Activated effector memory CD4-positive, alpha-beta T cell treated with anti-CD3 and anti-CD28 coated beads, Interleukin-2, amount 50 U/mL, for 16 hours (primary cell): ENCODE measurements at regions not wholly inside any gene's neighbourhood (a gene's known extent, or its start where the extent isn't known, plus 50 kb on each side); places are given as distances from the start of the nearest gene placed in this dataset.

Experiments
- DNase-seq: peaks from one replicate; pipeline ENCODE4 v3.0.0-alpha.2; 2020

DNA sequence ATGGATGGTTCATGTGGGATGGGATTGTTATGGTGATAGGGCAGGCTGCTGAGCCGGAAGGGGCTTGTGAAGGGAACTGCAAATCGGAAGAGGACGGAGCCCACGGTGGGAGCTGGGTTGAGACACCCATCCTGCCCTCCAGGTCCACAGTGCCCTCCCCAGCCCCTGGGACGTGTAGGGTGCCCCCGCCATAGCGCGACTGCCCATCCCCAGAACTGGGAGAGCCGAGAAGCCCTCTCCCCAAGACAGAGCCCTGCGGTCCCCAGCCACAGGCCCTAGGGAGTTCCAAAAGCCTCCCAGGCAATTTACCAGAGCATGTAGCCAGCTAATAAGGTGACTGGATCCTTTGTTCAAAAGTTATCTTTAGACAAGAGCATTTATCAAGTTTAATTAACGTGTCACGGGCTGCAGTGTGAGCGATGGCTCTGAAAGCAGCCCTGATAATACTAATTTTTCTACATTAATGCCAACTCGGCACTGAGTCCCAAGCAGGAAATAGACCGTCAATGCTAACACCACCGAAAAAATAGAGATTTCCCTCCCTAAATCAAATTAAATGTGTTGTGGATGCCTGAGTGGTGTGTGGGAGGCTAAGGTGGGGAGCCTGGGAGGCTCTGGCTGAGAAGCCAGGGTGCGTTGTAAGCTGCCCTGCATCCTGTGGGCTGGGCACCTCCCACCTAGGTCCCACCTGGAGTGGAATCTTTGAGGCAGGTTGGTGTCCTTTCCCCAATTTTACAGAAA is 76.8 kb upstream of the RTL6 start:
- DNase-seq = peak; percentile 30

DNA sequence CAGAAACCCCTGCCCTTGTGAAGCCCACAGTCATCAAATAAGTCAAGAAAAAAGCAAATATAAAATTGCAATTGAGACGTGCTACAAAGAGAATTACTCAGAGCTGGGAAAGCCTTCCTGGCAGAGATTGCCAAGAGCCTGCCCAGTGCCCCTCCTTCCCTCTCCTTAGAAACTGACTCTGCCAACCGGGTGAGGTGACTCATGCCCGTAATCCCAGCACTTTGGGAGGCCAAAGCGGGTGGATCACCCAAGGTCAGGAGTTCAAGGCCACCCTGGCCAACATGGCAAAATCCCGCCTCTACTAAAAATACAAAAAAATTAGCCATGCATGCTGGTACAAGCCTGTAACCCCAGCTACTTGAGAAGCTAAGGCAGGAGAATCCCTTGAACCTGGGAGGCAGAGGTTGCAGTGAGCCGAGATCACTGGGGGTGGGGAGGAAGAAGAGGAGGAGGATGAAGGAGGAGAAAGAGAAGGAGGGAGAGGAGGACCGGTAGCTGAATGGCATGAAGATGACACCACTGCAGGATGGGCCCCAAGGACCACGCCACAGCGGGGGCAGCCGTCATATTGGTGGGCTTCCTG is 76.1 kb upstream of the RTL6 start:
- peak; percentile 41 for DNase-seq

DNA sequence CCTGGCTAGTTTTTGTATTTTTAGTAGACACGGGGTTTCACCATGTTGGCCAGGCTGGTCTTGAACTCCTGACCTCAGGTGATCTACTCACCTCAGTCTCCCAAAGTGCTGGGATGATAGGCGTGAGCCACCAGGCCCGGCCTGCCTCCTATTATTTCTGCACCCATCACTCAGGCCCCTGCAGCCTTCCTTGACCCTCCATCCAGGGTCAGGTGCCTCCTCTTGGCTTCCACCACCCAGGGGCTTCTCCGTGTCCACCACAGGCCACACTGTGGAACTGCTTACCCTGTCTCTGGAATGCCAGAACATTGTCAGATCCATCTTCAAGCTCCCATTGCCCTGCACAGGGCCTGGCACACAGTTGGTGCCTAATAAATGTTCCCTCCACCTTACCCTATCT is 75.4 kb upstream of the RTL6 start:
- DNase-seq = peak; percentile 36

DNA sequence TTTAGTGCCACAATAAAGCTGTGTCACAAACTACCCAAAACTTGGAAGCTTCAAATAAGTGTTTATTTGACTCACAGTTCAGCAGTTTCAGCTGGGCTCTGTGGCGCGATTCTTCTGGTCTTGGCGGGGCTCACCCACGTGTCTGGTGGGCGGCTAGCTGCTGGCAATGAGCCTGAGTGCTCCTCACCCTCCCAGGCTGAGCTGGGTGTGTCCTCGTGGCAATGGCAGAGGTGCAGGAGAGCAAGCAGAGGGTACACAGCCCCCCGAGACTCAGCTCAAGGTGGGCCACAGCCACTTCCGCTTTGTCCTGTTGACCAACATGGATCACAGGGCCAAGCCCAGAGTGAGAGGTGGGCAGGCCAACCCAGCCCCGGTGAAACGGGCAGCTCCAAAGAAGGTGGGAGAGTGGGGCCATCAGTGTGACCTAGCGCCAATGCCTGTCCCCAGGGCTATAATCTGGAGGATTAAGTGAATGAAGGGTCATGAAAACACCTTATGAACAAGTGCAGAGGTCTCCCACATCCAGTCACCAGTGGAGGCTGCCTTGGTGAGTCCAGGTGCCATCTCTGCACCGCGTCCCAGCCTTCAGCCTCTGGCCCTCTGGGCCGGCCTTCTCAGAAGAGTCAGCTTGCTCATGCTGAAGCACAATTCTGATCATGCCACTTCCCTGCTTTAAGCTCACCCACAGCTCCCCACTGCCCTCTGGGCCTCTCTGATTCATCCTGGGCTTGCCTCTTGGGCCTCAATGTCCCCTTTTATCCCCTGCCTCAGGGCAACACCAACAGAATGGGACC is 74.6 kb upstream of the RTL6 start:
- DNase-seq = peak; percentile 48

DNA sequence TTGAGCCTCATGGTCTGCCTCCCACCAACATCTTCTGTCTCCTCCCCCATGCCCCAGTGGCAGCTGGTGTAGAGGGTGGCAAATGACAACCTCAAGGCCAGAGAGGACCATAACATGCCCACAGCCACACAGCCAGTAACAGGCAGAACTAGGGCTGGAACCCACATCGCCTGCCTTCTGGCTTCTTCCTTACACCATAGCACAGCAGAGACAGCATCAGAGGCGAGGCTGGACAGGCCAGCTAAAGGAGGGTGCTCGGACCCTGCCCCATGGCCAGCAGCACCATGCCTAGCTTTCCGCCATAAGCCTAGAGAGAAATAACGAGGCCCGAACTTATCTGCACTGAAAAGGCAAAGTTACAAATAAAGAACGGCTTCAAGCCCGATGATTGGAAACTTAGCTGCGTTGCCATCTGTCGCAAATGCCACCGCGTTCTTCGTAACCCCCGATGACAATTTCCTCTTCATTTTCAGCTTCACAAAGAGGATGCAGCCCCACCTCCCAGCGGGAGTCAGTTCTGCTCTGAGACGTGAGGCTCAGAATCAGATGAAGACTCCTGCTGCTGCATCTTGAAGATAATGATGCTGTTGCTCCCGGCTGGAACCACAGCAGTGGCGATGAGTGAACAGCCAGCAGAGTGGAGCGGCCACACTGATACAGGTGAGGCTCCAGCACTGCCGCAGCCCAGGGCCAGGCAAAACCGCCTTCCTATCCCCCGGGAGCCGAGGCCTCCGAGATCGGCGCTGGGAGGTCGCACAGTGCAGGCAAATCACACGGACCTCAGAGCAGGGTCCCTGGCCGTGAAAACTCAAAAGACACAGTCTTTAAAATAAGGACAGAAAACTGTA is 73.8 kb upstream of the RTL6 start:
- DNase-seq = peak; percentile 25

GRCh38 chr22:44570476-44571445 is 72.7 kb upstream of the RTL6 start:
- DNase-seq = peak; percentile 41

DNA sequence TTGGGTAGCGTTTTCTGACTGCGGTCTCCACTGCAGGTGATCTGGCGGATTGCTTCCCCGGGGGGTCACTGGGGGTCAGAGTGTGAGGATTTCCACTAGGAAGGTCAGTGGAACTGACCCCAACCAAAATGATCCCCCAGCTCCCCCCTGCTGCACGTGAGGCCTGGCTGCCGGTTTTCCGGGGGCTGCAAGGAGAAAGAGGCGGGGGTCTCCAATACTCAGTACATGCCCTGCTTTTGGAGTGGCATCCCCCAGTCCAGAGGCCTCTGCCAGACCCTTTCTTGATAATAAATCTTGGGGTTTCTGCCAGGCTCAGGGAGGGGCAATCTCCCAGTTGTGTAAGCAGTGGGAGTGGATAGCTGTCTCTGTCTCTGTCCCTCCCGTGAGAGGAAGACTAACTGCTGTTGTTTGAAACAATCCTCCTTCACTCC is 71.5 kb upstream of the RTL6 start:
- DNase-seq = peak; percentile 10

- DNase-seq = peak; percentile 79
These were observed 69.9 kb upstream of the RTL6 start for GRCh38 chr22:44567846-44568493.

DNA sequence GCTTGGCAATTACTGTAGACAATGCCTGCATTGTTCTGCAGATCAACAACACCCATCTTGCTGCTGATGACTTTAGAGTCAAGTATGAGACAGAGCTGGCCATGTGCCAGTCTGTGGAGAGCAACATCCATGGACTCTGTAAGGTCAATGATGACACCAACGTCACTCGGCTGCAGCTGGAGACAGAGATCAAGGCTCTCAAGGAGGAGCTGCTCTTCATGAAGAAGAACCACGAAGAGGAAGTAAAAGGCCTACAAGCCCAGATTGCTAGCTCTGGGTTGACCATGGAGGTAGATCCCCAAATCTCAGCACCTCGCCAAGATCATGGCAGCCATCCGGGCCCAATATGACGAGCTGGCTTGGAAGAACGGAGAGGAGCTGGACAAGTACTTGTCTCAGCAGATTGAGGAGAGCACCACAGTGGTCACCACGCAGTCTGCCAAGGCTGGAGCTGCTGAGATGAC is 69.4 kb upstream of the RTL6 start:
- peak; percentile 34 for DNase-seq

DNA sequence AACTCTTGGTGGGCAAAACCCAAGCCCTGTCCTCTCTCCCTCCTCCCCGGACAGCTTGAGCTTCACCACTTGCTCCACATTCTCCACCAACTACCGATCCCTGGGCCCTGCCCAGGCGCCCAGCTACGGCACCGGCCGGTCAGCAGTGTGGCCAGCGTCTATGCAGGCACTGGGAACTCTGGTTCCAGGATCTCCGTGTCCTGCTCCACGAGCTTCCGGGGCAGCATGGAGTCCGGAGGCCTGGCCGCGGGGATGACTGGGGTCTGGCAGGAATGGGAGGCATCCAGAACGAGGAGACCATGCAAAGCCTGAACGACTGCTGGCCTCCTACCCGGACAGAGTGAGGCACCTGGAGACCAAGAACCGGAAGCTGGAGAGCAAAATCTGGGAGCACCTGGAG is 68.9 kb upstream of the RTL6 start:
- DNase-seq = no peak

DNA sequence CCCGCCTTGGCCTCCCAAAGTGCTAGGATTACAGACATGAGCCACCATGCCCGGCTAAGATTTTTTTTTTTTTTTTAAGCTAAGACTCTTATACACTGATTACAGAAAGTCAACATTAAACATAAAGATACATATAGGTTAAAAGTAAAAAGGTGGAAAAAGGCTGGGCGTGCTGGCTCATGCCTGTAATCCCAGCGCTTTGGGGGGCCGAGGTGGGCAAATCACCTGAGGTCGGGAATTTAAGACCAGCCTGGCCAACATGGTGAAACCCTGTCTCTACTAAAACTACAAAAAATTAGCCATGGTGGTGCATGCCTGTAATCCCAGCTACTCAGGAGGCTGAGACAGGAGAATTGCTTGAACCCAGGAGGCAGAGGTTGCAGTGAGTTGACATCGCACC is 64.6 kb upstream of the RTL6 start:
- DNase-seq = peak; percentile 5

- peak; percentile 22 for DNase-seq
These were observed 63.3 kb upstream of the RTL6 start for GRCh38 chr22:44561139-44561840.

GRCh38 chr22:44558671-44559070 is 60.6 kb upstream of the RTL6 start:
- DNase-seq = peak; percentile 9

- peak; percentile 21 for DNase-seq
These were observed 59.8 kb upstream of the RTL6 start for GRCh38 chr22:44557872-44558271.

- DNase-seq = no peak
These were observed 59.2 kb upstream of the RTL6 start for GRCh38 chr22:44557064-44557748.

GRCh38 chr22:44555597-44555996 is 57.6 kb upstream of the RTL6 start:
- DNase-seq = peak; percentile 17

DNA sequence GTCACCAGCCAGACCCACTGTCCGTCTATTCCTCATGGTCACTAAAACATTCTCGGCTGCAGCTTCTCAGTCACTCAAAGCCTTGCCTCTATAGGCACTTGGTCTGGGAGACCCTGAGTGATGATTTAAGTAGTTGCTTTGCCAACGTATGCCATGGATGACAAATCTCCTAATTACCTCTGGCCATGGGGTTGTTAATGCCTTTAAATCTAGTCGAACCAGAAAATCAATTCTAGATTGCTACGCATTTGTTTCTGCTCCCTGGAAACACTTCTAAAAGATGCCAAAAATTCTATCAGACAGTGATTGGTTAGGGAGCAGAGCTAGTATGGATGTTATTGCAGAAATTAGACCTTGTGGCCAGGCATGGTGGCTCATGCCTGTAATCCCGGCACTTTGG is 57.0 kb upstream of the RTL6 start:
- peak; percentile 13 for DNase-seq

GRCh38 chr22:44554411-44554810 is 56.4 kb upstream of the RTL6 start:
- DNase-seq = peak; percentile 34

DNA sequence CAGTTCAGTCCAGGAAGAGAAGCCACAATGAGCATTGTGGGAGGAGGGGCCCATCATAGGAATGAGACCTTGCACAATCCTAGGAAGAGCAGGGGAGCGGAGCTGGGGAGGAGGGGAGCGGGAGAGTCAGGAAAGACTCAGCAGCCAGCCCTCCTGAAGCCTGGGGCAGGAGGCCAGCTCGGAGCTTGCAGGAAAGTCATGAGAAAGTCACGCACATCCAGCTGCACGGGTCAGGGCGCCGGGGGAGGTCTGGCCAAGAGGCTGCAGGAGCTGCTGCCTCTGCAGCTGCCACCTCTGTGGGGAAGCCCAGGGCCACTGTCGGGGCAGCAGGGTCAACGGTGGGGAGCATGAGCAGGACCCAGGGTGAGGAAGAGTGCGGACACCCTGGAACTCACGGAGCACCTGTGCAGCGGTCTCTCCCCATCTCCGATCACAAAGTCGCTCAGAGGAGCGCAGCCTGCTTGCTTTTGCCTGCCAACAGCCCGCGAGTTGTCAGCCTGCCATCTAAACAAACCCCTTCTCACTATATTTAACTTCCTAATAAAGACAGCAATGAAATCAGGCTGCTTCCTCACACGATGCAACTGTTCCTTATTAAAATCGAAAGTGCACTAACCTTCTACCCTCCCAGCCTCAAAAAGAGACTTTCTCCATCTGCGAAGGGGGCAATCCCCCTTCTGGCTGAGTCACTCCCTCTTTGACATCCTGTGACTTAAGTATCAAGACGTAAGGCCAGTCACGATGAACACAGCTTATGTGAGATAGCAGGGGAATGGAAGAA is 52.9 kb upstream of the RTL6 start:
- DNase-seq = peak; percentile 68
